Esophagus muscularis mucosa (tissue), 4 donors: ENCODE measurements at regions not wholly inside any gene's neighbourhood (a gene's known extent, or its start where the extent isn't known, plus 50 kb on each side); places are given as distances from the start of the nearest gene placed in this dataset.

Experiments used
- EP300 ChIP-seq: sonication (generic); formaldehyde crosslinking; IDR thresholded peaks from one replicate; pipeline ENCODE4 v1.6.1; 2017; ENCODE audit warnings: antibody characterized with exemption
- POLR2A ChIP-seq: fragments of 450-650 bp; IDR thresholded peaks from one replicate; pipeline ENCODE4 v1.6.1; 2017; ENCODE audit warnings: antibody characterized with exemption, moderate library complexity, mild to moderate bottlenecking, low read depth
- POLR2AphosphoS5 ChIP-seq, 2 donors: sonication (generic); formaldehyde crosslinking; IDR thresholded peaks; one replicate each; pipeline ENCODE4 v1.6.1; 2017; ENCODE audit warnings: antibody characterized with exemption in 2 of 2
- TF ChIP-seq, protein P1 (sequence below), 3 experiments: fragments of 200-600 bp in 2 of 3; fragments of 450-650 bp in 1 of 3; sonication (generic) in 2 of 3; IDR thresholded peaks; one replicate each; pipeline ENCODE4 v1.5.1; 2017 to 2019; ENCODE audit warnings: antibody characterized with exemption in 3 of 3, mild to moderate bottlenecking in 2 of 3, moderate library complexity in 1 of 3

DNA sequence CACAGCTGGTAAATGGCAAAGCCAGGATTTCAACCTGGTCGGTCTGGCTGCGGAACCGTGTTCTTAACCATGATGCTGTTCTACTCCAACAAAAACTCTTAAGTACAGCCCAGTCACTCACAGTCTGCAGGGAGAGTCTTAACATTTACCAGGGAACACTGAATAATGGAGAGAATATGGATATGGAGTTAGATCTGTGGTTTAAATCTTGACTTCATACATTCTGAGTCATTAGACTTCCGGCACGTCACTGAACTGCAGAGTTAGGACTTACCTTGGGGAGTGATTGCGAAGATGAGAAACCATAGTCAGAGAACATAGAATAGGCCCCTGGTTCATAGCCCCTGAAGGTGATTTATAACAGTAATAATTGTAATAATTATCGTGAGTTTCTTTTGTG, 61.7 kb downstream of the ADRA2A start:
- TF ChIP-seq POLR2AphosphoS5 (IDR thresholded peaks at IDR 0.05) (no peak), POLR2A (no peak), EP300 (no peak)
- TF ChIP-seq, protein P1, sequence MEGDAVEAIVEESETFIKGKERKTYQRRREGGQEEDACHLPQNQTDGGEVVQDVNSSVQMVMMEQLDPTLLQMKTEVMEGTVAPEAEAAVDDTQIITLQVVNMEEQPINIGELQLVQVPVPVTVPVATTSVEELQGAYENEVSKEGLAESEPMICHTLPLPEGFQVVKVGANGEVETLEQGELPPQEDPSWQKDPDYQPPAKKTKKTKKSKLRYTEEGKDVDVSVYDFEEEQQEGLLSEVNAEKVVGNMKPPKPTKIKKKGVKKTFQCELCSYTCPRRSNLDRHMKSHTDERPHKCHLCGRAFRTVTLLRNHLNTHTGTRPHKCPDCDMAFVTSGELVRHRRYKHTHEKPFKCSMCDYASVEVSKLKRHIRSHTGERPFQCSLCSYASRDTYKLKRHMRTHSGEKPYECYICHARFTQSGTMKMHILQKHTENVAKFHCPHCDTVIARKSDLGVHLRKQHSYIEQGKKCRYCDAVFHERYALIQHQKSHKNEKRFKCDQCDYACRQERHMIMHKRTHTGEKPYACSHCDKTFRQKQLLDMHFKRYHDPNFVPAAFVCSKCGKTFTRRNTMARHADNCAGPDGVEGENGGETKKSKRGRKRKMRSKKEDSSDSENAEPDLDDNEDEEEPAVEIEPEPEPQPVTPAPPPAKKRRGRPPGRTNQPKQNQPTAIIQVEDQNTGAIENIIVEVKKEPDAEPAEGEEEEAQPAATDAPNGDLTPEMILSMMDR (IDR thresholded peaks at IDR 0.05), result no peak
